UCSD-AML1 (cell line): ENCODE measurements at regions not wholly inside any gene's neighbourhood (a gene's known extent, or its start where the extent isn't known, plus 50 kb on each side); places are given as distances from the start of the nearest gene placed in this dataset.

Source experiments
- DNase-seq: peaks from one replicate; lab custom pipeline; 2025; ENCODE audit not compliant: unreplicated experiment; lab: John Stamatoyannopoulos, UW

- no peak for DNase-seq
Observed at GRCh38 chr1:50358962-50359361, 64.3 kb downstream of the DMRTA2 start.

- DNase-seq = no peak
Observed at GRCh38 chr1:50357186-50357585, 66.1 kb downstream of the DMRTA2 start.

GRCh38 chr1:50354813-50355212, 68.4 kb downstream of the DMRTA2 start:
- DNase-seq = no peak

GRCh38 chr1:50352428-50352827, 70.8 kb downstream of the DMRTA2 start:
- no peak for DNase-seq

- no peak for DNase-seq
Observed at GRCh38 chr1:50350868-50351267, 72.4 kb downstream of the DMRTA2 start.

GRCh38 chr1:50350421-50350820, 72.8 kb downstream of the DMRTA2 start:
- DNase-seq = no peak

- no peak for DNase-seq
Observed at GRCh38 chr1:50349242-50349565, 74.0 kb downstream of the DMRTA2 start.

- DNase-seq = peak; percentile 33
Observed at GRCh38 chr1:50348449-50349241, 74.6 kb downstream of the DMRTA2 start.

GRCh38 chr1:50347933-50348332, 75.3 kb downstream of the DMRTA2 start:
- no peak for DNase-seq

GRCh38 chr1:50346621-50347020, 76.6 kb downstream of the DMRTA2 start:
- peak; percentile 74 for DNase-seq

GRCh38 chr1:50343323-50343722, 79.9 kb downstream of the DMRTA2 start:
- DNase-seq = no peak

- DNase-seq = no peak
Observed at GRCh38 chr1:50342525-50342924, 80.7 kb downstream of the DMRTA2 start.

GRCh38 chr1:50335036-50335435, 88.2 kb downstream of the DMRTA2 start:
- no peak for DNase-seq

- peak; percentile 57 for DNase-seq
Observed at GRCh38 chr1:50333595-50333974, 89.7 kb downstream of the DMRTA2 start.

- DNase-seq = peak; percentile 49
Observed at GRCh38 chr1:50332941-50333594, 90.2 kb downstream of the DMRTA2 start.

GRCh38 chr1:50329332-50329932, 93.8 kb downstream of the DMRTA2 start:
- DNase-seq = no peak

GRCh38 chr1:50328552-50328951, 94.7 kb downstream of the DMRTA2 start:
- no peak for DNase-seq

- DNase-seq = no peak
Observed at GRCh38 chr1:50326026-50326425, 97.2 kb downstream of the DMRTA2 start.

GRCh38 chr1:50322579-50322978, 100.7 kb downstream of the DMRTA2 start:
- no peak for DNase-seq

- no peak for DNase-seq
Observed at GRCh38 chr1:50318428-50318827, 104.8 kb downstream of the DMRTA2 start.

- DNase-seq = peak; percentile 42
Observed at GRCh38 chr1:50308878-50309277, 114.4 kb downstream of the DMRTA2 start.

- DNase-seq = no peak
Observed at GRCh38 chr1:50305808-50306207, 117.4 kb downstream of the DMRTA2 start.
